ENCODE measurements at regions not wholly inside any gene's neighbourhood (a gene's known extent, or its start where the extent isn't known, plus 50 kb on each side); places are given as distances from the start of the nearest gene placed in this dataset.
"Not testable (repeated sequence)": the region's sequence is repeated elsewhere in the genome, so short reads cannot be mapped to it uniquely, and the experiment has no call there.

DNA sequence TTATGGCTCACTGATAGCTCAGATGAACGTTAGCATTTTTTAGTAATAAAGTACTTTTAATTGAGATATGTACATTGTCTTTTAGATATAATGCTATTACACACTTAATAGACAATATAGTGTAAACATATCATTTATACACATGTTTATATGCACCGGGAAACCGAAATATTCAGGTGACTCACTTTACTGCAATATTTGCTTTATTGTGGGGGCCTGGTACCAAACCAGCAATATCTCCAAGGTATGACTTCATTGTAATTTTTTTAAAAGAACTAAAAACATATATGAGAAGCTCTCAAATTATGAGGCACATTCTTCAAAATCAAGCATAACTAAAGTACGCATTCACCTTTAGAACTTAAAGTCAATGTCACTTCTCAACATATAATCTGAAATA, 231.2 kb upstream of the SLC7A11 start:
- H3K4me1 Mint-ChIP-seq (ENCODE audit: unreplicated experiment) = no peaks in the 10 kb centered on the region

DNA sequence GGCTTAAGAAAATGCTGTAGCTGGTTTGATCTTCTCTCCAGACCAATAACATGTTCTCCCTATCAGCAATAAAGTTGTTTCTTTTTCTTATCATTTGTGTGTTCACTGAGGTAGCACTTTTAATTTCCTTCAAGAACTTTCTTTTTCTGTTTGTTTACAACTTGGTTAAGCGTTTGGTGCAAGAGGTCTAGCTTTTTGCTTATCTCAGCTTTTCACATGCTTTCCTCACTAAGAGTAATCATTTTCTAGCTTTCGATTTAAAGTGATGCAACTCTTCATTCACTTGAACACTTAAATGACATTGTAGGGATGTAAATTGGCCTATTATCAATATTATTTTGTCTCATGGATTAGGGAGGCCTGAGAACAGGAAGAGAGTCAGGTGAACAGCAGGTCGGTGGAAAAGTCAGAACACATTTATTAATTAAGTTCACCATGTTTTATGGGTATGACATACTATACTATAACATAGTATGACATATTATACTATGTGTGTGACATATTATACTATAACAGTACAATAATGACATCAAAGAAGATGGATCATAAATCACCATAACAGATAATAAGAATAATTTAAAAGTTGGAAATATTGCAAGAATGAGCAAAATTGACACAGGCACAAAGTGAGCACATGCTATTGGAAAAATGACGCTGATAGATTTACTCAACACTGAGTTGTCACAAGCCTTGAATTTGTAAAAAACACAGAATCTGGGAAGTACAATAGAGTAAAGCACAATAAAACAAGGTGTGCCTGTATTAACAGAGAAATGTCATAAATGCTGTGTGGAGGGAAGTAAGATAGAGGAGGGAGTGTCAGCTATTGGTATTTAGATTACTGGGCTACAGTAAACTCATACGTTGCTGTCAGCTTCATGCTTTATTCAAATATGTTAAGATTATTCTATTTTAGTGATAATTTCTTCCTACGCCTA, 218.6 kb upstream of the SLC7A11 start:
- TF ChIP-seq, protein P1, sequence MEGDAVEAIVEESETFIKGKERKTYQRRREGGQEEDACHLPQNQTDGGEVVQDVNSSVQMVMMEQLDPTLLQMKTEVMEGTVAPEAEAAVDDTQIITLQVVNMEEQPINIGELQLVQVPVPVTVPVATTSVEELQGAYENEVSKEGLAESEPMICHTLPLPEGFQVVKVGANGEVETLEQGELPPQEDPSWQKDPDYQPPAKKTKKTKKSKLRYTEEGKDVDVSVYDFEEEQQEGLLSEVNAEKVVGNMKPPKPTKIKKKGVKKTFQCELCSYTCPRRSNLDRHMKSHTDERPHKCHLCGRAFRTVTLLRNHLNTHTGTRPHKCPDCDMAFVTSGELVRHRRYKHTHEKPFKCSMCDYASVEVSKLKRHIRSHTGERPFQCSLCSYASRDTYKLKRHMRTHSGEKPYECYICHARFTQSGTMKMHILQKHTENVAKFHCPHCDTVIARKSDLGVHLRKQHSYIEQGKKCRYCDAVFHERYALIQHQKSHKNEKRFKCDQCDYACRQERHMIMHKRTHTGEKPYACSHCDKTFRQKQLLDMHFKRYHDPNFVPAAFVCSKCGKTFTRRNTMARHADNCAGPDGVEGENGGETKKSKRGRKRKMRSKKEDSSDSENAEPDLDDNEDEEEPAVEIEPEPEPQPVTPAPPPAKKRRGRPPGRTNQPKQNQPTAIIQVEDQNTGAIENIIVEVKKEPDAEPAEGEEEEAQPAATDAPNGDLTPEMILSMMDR (conservative IDR thresholded peaks at IDR 0.05) = no peak
- Mint-ChIP-seq H3K27ac (no peak overlapping the region), H3K27me3 (no peaks in the 10 kb centered on the region), H3K9me3 (peaks cover 7% of the 10 kb centered on the region), H3K4me1 (ENCODE audit: unreplicated experiment) (peaks cover 9% of the 10 kb centered on the region), H3K4me3 (no peak overlapping the region), H3K36me3 (no peaks in the 10 kb centered on the region)
- no peak for DNase-seq (ENCODE audit: extremely low spot score, unreplicated experiment)

More for the DNA sequence above, 231.2 kb upstream of the SLC7A11 start:
- DNase-seq (ENCODE audit: extremely low spot score, unreplicated experiment) = no peak
- Mint-ChIP-seq H3K27ac (no peak overlapping the region), H3K27me3 (no peaks in the 10 kb centered on the region), H3K4me3 (no peak overlapping the region), H3K9me3 (peaks cover 10% of the 10 kb centered on the region), H3K36me3 (no peaks in the 10 kb centered on the region)
- TF ChIP-seq, protein P1 (conservative IDR thresholded peaks at IDR 0.05) = no peak

DNA sequence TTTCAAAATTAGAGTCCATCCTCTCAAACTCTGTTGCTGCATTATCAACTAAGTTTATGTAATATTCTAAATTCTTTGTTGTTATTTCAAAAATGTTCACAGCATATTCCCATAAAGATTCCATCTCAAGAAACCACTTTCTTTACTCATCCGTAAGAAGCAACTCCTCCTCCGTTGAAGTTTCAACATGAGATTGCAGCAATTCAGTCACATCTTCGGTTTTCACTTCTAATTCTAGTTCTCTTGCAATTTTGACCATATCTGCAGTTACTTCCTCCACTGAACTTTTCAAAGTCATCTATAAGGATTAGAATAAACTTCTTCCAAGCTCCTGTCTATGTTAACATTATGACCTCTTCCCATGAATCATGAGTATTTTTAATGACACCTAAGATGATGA, 216.6 kb upstream of the SLC7A11 start:
- no peaks in the 10 kb centered on the region for H3K27me3 Mint-ChIP-seq
- H3K9me3 Mint-ChIP-seq = peaks cover 10% of the 10 kb centered on the region
- TF ChIP-seq, protein P1 (conservative IDR thresholded peaks at IDR 0.05) = no peak
- H3K36me3 Mint-ChIP-seq = no peaks in the 10 kb centered on the region
- H3K4me3 Mint-ChIP-seq = no peak overlapping the region
- H3K27ac Mint-ChIP-seq = no peak overlapping the region
- H3K4me1 Mint-ChIP-seq (ENCODE audit: unreplicated experiment) = peaks cover 9% of the 10 kb centered on the region
- DNase-seq (ENCODE audit: extremely low spot score, unreplicated experiment) = no peak

DNA sequence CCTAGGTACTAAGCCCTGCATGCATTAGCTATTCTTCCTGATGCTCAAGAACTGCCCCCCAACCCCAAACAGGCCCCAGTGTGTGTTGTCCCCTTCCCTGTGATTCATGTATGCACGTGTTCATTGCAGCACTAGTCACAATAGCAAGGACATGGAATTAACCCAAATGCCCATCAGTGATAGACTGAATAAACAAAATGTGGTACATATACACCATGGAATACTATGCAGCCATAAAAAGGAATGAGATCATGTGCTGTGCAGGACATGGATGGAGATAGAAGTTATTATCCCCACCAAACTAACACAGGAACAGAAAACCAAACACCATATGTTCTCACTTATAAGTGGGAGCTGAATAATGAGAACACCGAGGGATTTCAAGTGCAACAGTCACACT, 214.2 kb upstream of the SLC7A11 start:
- not testable (repeated sequence) for H3K27me3 Mint-ChIP-seq; H3K4me3 Mint-ChIP-seq; H3K27ac Mint-ChIP-seq; H3K36me3 Mint-ChIP-seq; H3K9me3 Mint-ChIP-seq; DNase-seq (ENCODE audit: extremely low spot score, unreplicated experiment)
- peaks cover 17% of the 10 kb centered on the region for H3K4me1 Mint-ChIP-seq (ENCODE audit: unreplicated experiment)

DNA sequence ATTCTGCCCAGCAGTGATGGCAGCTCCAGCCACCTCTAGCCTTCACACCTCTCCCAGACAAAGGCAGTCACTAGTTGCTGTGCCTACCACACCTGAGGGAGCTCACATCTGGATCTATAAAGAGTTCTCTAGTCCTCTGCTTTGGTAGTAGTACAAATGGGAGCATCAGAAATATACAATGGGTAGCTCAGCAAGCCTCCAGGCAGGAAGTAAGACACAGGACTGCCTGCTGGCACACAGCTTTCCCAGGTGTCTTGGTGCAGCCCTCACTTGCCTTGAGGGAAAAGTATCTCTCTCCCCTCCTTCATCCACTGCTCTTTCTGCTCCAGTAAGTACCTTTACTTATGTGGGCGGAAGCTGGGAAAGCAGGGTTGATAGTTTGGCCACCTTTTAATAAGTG, 212.9 kb upstream of the SLC7A11 start:
- peaks cover 10% of the 10 kb centered on the region for H3K9me3 Mint-ChIP-seq
- H3K27ac Mint-ChIP-seq = no peak overlapping the region
- H3K4me3 Mint-ChIP-seq = no peak overlapping the region
- H3K27me3 Mint-ChIP-seq = no peaks in the 10 kb centered on the region
- TF ChIP-seq, protein P1 (conservative IDR thresholded peaks at IDR 0.05) = no peak
- H3K36me3 Mint-ChIP-seq = no peaks in the 10 kb centered on the region
- peaks cover 17% of the 10 kb centered on the region for H3K4me1 Mint-ChIP-seq (ENCODE audit: unreplicated experiment)
- no peak for DNase-seq (ENCODE audit: extremely low spot score, unreplicated experiment)

DNA sequence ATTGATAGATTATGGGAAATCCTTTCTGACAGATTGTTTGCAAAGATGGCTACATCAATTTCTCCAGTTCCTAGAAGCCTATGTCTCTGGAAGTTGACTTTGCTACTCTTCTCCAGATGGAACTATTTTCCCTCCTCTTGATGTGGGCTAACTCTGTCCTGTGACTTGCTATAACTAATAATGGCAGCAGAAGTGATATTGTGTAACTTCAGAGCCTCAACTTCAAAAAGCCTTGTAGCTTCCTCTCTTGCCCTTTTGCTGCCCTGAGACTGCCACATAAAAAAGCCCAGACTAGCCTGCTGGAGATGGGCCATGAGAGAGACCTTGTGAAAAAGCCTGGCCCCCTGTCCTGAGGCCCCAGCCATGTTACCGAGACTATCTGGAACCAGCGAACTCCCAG, 210.7 kb upstream of the SLC7A11 start:
- Mint-ChIP-seq H3K4me1 (ENCODE audit: unreplicated experiment) (peaks cover 21% of the 10 kb centered on the region), H3K9me3 (peaks cover 5% of the 10 kb centered on the region), H3K4me3 (no peak overlapping the region), H3K36me3 (no peaks in the 10 kb centered on the region), H3K27me3 (no peaks in the 10 kb centered on the region), H3K27ac (no peak overlapping the region)
- DNase-seq (ENCODE audit: extremely low spot score, unreplicated experiment) = no peak
- TF ChIP-seq, protein P1 (conservative IDR thresholded peaks at IDR 0.05) = no peak

All from type B pancreatic cell (in vitro differentiated cells).